Esophagus squamous epithelium (tissue), 5 donors: ENCODE measurements at regions not wholly inside any gene's neighbourhood (a gene's known extent, or its start where the extent isn't known, plus 50 kb on each side); places are given as distances from the start of the nearest gene placed in this dataset.
"Not testable (repeated sequence)": the region's sequence is repeated elsewhere in the genome, so short reads cannot be mapped to it uniquely, and the experiment has no call there.

ENCODE experiments used
- DNase-seq: peaks from one replicate; lab custom pipeline; 2025; lab: John Stamatoyannopoulos, UW
- H3K27ac ChIP-seq, 4 donors: fragments of 200-600 bp; sonication (generic); one replicate each; pipeline ENCODE4 v1.5.1; 2016 to 2019; ENCODE audit warnings: mild to moderate bottlenecking in 1 of 4
- H3K27me3 ChIP-seq, 4 donors: fragments of 200-600 bp; sonication (generic); 1 replicate in 3 of 4; 2 replicates in 1 of 4; pipeline versions ENCODE4 v1.5.1 to v1.6.0; 2017 to 2021; ENCODE audit warnings: antibody characterized with exemption in 1 of 4
- H3K36me3 ChIP-seq, 3 donors: fragments of 200-600 bp; sonication (generic); one replicate each; pipeline ENCODE4 v1.5.1; 2016 to 2019
- H3K4me1 ChIP-seq, 3 donors: fragments of 200-600 bp; sonication (generic); one replicate each; pipeline ENCODE4 v1.5.1; 2017 to 2019
- H3K4me3 ChIP-seq, 4 donors: fragments of 200-600 bp; sonication (generic); 1 replicate in 3 of 4; 2 replicates in 1 of 4; pipeline ENCODE4 v1.5.1; 2016 to 2019; ENCODE audit warnings: mild to moderate bottlenecking in 2 of 4, moderate library complexity in 1 of 4
- H3K9me3 ChIP-seq, 3 donors: fragments of 200-600 bp; sonication (generic); one replicate each; pipeline ENCODE4 v1.5.1; 2016 to 2019
- POLR2A ChIP-seq, 4 donors: fragments of 450-650 bp; IDR thresholded peaks; one replicate each; pipeline ENCODE4 v1.6.1; 2017; ENCODE audit warnings: antibody characterized with exemption in 4 of 4, mild to moderate bottlenecking in 4 of 4, moderate library complexity in 3 of 4
- WGBS, 2 donors: methylation state at CpG; one replicate each; pipeline ENCODE4 v1.1.5; 2018; 5-methylcytosine and 5-hydroxymethylcytosine counted together
- intact Hi-C: fragments of 100-400 bp; cut with DNase I; formaldehyde crosslinking; loops from one replicate; pipeline ENCODE4 v1.15.0; 2022
- TF ChIP-seq, protein P1 (sequence below), 6 experiments: fragments of 450-650 bp in 4 of 6; fragments of 200-600 bp in 2 of 6; sonication (generic) in 2 of 6; IDR thresholded peaks; one replicate each; pipeline ENCODE4 v1.5.1; 2016 to 2019; ENCODE audit warnings: antibody characterized with exemption in 6 of 6, mild to moderate bottlenecking in 4 of 6, moderate library complexity in 4 of 6
- donor health status: DM: yes; HTN: yes; CAD: no.

DNA sequence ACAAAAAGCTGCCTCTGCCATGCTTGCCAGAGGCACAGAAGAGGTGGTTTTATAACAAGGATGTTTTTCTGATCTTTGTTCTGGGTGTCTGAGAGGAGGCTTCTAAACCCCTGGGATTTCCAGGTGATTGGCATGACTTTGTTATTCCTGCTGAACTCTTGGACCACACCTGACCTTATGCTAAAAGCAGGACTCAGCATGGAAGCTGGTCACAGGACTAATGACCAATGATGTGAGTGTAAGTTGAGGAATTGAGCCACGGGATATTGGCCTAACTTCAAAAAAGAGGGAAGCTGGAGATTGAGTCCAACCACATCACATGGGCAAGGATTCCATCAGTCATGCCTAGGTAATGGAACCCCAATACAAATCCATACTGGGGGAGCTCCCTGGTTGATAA, 437.9 kb downstream of the POM121L12 start:
- WGBS, 2 donors = 46 to 50% methylated on average over 1 of the region's 1 CpG
- H3K27me3 ChIP-seq = no peaks in the 10 kb centered on the region
- no peaks in the 10 kb centered on the region for H3K9me3 ChIP-seq
- no peak overlapping the region for H3K4me3 ChIP-seq
- H3K4me1 ChIP-seq = no peaks in the 10 kb centered on the region
- H3K36me3 ChIP-seq = no peaks in the 10 kb centered on the region
- no peak for DNase-seq
- intact Hi-C loops = no loop called here
- no peak overlapping the region for H3K27ac ChIP-seq
- TF ChIP-seq, protein P1, sequence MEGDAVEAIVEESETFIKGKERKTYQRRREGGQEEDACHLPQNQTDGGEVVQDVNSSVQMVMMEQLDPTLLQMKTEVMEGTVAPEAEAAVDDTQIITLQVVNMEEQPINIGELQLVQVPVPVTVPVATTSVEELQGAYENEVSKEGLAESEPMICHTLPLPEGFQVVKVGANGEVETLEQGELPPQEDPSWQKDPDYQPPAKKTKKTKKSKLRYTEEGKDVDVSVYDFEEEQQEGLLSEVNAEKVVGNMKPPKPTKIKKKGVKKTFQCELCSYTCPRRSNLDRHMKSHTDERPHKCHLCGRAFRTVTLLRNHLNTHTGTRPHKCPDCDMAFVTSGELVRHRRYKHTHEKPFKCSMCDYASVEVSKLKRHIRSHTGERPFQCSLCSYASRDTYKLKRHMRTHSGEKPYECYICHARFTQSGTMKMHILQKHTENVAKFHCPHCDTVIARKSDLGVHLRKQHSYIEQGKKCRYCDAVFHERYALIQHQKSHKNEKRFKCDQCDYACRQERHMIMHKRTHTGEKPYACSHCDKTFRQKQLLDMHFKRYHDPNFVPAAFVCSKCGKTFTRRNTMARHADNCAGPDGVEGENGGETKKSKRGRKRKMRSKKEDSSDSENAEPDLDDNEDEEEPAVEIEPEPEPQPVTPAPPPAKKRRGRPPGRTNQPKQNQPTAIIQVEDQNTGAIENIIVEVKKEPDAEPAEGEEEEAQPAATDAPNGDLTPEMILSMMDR (IDR thresholded peaks at IDR 0.05) = no peak
- TF ChIP-seq POLR2A (IDR thresholded peaks at IDR 0.05) = no peak

DNA sequence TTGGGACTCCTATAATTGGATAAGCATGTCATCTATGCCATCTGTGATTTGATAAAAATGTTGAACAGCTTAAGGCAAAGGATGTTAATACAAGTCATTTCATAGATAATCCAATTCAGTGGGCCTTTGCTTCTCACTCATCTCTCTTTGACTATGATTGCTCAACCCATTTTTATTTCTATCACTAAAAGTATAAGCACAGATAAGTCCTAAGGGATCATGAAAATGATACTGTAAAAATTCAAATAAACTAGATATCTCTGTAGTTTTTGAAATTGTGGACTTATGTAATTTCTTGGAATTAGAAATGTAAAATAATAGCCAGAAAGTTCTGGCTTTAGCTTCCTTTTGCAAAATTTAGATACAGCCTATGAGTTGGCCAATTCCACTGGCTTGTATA, 440.3 kb downstream of the POM121L12 start:
- no peak overlapping the region for H3K4me3 ChIP-seq
- no peaks in the 10 kb centered on the region for H3K9me3 ChIP-seq
- H3K27ac ChIP-seq = no peak overlapping the region
- TF ChIP-seq, protein P1 (IDR thresholded peaks at IDR 0.05) = no peak
- no peak for TF ChIP-seq POLR2A (IDR thresholded peaks at IDR 0.05)
- no peak for DNase-seq
- intact Hi-C loops = no loop called here
- no peaks in the 10 kb centered on the region for H3K4me1 ChIP-seq
- no peaks in the 10 kb centered on the region for H3K36me3 ChIP-seq
- no peaks in the 10 kb centered on the region for H3K27me3 ChIP-seq

DNA sequence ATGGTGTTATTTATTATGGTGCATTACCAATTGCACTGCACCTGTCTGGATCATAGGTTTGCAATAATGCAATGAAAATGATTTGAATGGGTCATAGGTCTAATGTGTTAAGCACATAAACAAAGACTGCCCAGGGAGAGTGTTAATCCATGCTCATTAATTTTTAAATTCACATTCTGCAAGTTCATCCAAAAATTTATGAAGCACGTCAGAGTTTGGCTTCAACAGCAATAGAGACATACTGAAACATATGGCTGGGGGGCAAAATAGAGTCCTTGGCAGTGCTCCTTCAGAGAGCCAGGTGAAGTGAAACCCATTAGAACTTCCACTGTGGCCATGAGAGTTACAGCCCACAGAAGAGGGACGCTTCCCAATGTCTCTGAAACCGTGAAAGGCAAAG, 441.1 kb downstream of the POM121L12 start:
- no peaks in the 10 kb centered on the region for H3K4me1 ChIP-seq
- no peak for TF ChIP-seq POLR2A (IDR thresholded peaks at IDR 0.05)
- TF ChIP-seq, protein P1 (IDR thresholded peaks at IDR 0.05) = no peak
- H3K4me3 ChIP-seq = no peak overlapping the region
- H3K27me3 ChIP-seq = no peaks in the 10 kb centered on the region
- H3K27ac ChIP-seq = no peak overlapping the region
- DNase-seq = no peak
- 66 to 74% methylated on average over 3 of the region's 3 CpGs for WGBS, 2 donors
- intact Hi-C loops = no loop called here
- no peaks in the 10 kb centered on the region for H3K9me3 ChIP-seq
- H3K36me3 ChIP-seq = no peaks in the 10 kb centered on the region

DNA sequence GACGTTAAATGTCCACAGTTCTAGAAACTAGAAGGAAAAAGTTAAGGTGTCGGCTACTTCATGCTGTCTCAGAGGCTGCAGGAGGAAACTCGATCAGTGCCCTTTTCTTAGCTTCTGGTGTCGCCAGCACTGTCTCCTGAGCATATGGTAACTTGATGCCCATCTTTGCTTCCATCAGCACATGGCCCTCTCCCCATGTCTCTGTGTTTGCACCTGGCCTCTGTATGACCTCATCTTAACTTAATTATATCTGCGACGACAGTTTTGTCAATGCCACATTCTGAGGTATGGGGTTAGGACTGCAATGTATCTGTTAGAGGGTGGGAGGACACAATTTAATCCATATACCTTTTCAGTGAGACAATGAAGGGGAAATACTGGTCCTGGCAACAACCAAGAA, 449.9 kb downstream of the POM121L12 start:
- TF ChIP-seq, protein P1 (IDR thresholded peaks at IDR 0.05) = no peak
- no peak for TF ChIP-seq POLR2A (IDR thresholded peaks at IDR 0.05)
- 49 to 71% methylated on average over 6 of the region's 6 CpGs for whole genome bisulfite sequencing, 2 donors
- H3K4me1 ChIP-seq = no peaks in the 10 kb centered on the region
- no peaks in the 10 kb centered on the region for H3K27me3 ChIP-seq
- intact Hi-C loops = no loop called here
- no peaks in the 10 kb centered on the region for H3K36me3 ChIP-seq
- H3K4me3 ChIP-seq = no peak overlapping the region
- no peak for DNase-seq
- no peak overlapping the region for H3K27ac ChIP-seq
- no peaks in the 10 kb centered on the region for H3K9me3 ChIP-seq

DNA sequence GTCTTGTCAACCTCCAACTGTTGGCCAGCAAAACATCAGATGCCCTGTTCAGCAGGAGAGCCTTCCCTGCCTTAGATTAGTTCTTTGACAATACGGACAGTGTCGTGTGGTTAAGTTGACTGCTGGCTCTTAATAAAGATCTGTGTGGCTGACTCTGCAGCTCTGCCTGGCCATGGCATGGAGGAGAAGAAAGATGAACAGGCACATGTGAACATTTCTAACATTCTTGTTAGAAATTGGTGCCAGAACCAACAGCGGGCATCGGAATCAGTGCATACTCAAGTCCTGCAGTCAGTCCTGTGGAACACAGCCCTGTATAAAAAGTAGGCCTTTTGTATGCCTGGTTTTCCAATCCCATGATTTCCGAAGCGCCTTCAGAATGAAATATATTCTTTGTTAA, 455.6 kb downstream of the POM121L12 start:
- TF ChIP-seq, protein P1 (IDR thresholded peaks at IDR 0.05) = no peak
- TF ChIP-seq POLR2A (IDR thresholded peaks at IDR 0.05) = no peak
- no peaks in the 10 kb centered on the region for H3K4me1 ChIP-seq
- H3K9me3 ChIP-seq = no peaks in the 10 kb centered on the region
- intact Hi-C loops = no loop called here
- no peak for DNase-seq
- 93 to 95% methylated on average over 5 to 6 of the region's 6 CpGs for WGBS, 2 donors
- no peaks in the 10 kb centered on the region for H3K36me3 ChIP-seq
- H3K4me3 ChIP-seq = no peak overlapping the region
- no peaks in the 10 kb centered on the region for H3K27me3 ChIP-seq
- H3K27ac ChIP-seq = no peak overlapping the region

DNA sequence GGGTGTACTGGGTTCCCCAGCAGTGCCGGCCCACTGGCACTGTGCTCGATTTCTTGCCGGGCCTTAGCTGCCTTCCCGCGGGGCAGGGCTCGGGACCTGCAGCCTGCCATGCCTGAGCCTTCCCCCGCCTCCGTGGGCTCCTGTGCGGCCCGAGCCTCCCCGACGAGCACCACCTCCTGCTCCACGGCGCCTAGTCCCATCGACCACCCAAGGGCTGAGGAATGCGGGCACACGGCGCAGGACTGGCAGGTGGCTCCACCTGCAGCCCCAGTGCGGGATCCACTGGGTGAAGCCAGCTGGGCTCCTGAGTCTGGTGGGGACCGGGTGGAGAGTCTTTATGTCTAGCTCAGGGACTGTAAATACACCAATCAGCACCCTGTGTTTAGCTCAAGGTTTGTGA, 459.7 kb downstream of the POM121L12 start:
- intact Hi-C loops, H3K27me3 ChIP-seq, H3K27ac ChIP-seq, H3K36me3 ChIP-seq, H3K9me3 ChIP-seq, DNase-seq, H3K4me3 ChIP-seq, H3K4me1 ChIP-seq: not testable (repeated sequence)
- WGBS, 2 donors = no CpG with 5 or more reads among the region's 20 CpGs
